ENCODE measurements at regions not wholly inside any gene's neighbourhood (a gene's known extent, or its start where the extent isn't known, plus 50 kb on each side); places are given as distances from the start of the nearest gene placed in this dataset.
"Not testable (repeated sequence)": the region's sequence is repeated elsewhere in the genome, so short reads cannot be mapped to it uniquely, and the experiment has no call there.

DNA sequence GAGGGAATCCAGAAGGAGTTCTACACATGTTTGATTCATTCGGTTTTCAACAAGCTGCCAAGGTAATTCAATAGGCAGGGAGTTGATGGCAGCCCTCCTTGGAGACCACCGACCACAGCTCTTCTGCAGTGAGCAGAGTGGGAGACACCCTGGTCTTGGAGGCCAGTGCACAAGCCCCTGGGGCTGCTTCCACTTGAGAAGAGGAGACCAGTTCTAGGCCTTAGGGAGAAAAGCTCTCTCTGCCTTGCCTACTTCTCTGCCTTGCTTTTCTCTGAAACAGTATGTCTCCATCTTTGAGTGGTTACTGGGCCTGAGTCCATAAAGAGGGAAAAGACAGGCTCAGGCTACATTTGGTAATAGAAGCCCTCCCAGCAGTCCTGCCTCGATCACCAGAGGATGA, 671.9 kb downstream of the UQCRFS1 start:
- no peak for DNase-seq (ENCODE audit: low read depth, low spot score)
- Histone ChIP-seq H3K4me3 (ENCODE audit: insufficient read length, low read depth) (no peak overlapping the region), H3K9ac (ENCODE audit: insufficient read length, low read depth) (no peak overlapping the region), H3K4me1 (ENCODE audit: insufficient read depth, insufficient read length) (no peaks in the 10 kb centered on the region), H3K36me3 (ENCODE audit: insufficient read depth, insufficient read length, low read length) (no peaks in the 10 kb centered on the region), H3K9me3 (ENCODE audit: insufficient read depth, low read length) (peaks cover 16% of the 10 kb centered on the region), H3K27me3 (ENCODE audit: insufficient read depth, insufficient read length) (no peaks in the 10 kb centered on the region)
- TF ChIP-seq YY1 (IDR thresholded peaks at IDR 0.05; ENCODE audit: insufficient read depth, insufficient read length) (no peak), SUZ12 (IDR thresholded peaks at IDR 0.05; ENCODE audit: extremely low read depth, insufficient read depth, insufficient read length) (no peak), ZNF274 (IDR thresholded peaks at IDR 0.05; ENCODE audit: low read depth, low read length) (no peak)

GRCh38 chr19:28540385-28540784, 672.6 kb downstream of the UQCRFS1 start:
- H3K4me1 ChIP-seq (ENCODE audit: insufficient read depth, insufficient read length); H3K27me3 ChIP-seq (ENCODE audit: insufficient read depth, insufficient read length); H3K9ac ChIP-seq (ENCODE audit: insufficient read length, low read depth); H3K36me3 ChIP-seq (ENCODE audit: insufficient read depth, insufficient read length, low read length); DNase-seq (ENCODE audit: low read depth, low spot score); H3K4me3 ChIP-seq (ENCODE audit: insufficient read length, low read depth): not testable (repeated sequence)
- H3K9me3 ChIP-seq (ENCODE audit: insufficient read depth, low read length): peaks cover 16% of the 10 kb centered on the region

GRCh38 chr19:28539759-28540158, 673.2 kb downstream of the UQCRFS1 start:
- Histone ChIP-seq H3K27me3 (ENCODE audit: insufficient read depth, insufficient read length) (no peaks in the 10 kb centered on the region), H3K4me1 (ENCODE audit: insufficient read depth, insufficient read length) (no peaks in the 10 kb centered on the region), H3K4me3 (ENCODE audit: insufficient read length, low read depth) (no peak overlapping the region), H3K9ac (ENCODE audit: insufficient read length, low read depth) (no peak overlapping the region), H3K36me3 (ENCODE audit: insufficient read depth, insufficient read length, low read length) (no peaks in the 10 kb centered on the region), H3K9me3 (ENCODE audit: insufficient read depth, low read length) (peaks cover 16% of the 10 kb centered on the region)
- TF ChIP-seq YY1 (IDR thresholded peaks at IDR 0.05; ENCODE audit: insufficient read depth, insufficient read length): no peak
- no peak for TF ChIP-seq SUZ12 (IDR thresholded peaks at IDR 0.05; ENCODE audit: extremely low read depth, insufficient read depth, insufficient read length)
- TF ChIP-seq ZNF274 (IDR thresholded peaks at IDR 0.05; ENCODE audit: low read depth, low read length): no peak
- DNase-seq (ENCODE audit: low read depth, low spot score): no peak

- H3K36me3 ChIP-seq (ENCODE audit: insufficient read depth, insufficient read length, low read length); H3K4me3 ChIP-seq (ENCODE audit: insufficient read length, low read depth); H3K27me3 ChIP-seq (ENCODE audit: insufficient read depth, insufficient read length); DNase-seq (ENCODE audit: low read depth, low spot score); H3K4me1 ChIP-seq (ENCODE audit: insufficient read depth, insufficient read length); H3K9ac ChIP-seq (ENCODE audit: insufficient read length, low read depth): not testable (repeated sequence)
- peaks cover 16% of the 10 kb centered on the region for H3K9me3 ChIP-seq (ENCODE audit: insufficient read depth, low read length)
Observed at GRCh38 chr19:28538579-28538978, 674.4 kb downstream of the UQCRFS1 start.

- no peaks in the 10 kb centered on the region for H3K4me1 ChIP-seq (ENCODE audit: insufficient read depth, insufficient read length)
- TF ChIP-seq SUZ12 (IDR thresholded peaks at IDR 0.05; ENCODE audit: extremely low read depth, insufficient read depth, insufficient read length): no peak
- no peak for TF ChIP-seq ZNF274 (IDR thresholded peaks at IDR 0.05; ENCODE audit: low read depth, low read length)
- no peak for TF ChIP-seq YY1 (IDR thresholded peaks at IDR 0.05; ENCODE audit: insufficient read depth, insufficient read length)
- H3K27me3 ChIP-seq (ENCODE audit: insufficient read depth, insufficient read length): no peaks in the 10 kb centered on the region
- no peak for DNase-seq (ENCODE audit: low read depth, low spot score)
- H3K9me3 ChIP-seq (ENCODE audit: insufficient read depth, low read length): peaks cover 16% of the 10 kb centered on the region
- H3K36me3 ChIP-seq (ENCODE audit: insufficient read depth, insufficient read length, low read length): no peaks in the 10 kb centered on the region
- no peak overlapping the region for H3K4me3 ChIP-seq (ENCODE audit: insufficient read length, low read depth)
- H3K9ac ChIP-seq (ENCODE audit: insufficient read length, low read depth): no peak overlapping the region
Observed at GRCh38 chr19:28537896-28538295, 675.1 kb downstream of the UQCRFS1 start.

DNA sequence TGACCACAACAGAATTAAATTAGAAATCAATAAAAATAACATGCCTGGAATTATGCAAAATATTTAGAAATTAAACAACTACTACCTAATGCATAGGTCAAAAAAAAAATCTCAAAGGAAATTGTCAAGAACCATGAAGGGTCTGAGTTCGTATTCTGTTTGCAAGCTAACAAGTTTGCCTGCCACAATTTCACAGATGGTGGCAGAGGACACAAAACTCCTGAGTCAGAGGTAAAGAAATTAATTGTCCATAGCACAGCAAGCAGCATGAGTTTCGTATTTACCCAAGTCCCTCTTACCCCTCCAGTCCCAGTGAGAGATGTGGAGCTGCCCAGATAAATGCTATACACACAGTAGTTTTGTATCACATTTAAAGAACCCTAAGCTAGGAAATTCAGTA, 675.9 kb downstream of the UQCRFS1 start:
- no peaks in the 10 kb centered on the region for H3K4me1 ChIP-seq (ENCODE audit: insufficient read depth, insufficient read length)
- no peak overlapping the region for H3K9ac ChIP-seq (ENCODE audit: insufficient read length, low read depth)
- TF ChIP-seq ZNF274 (IDR thresholded peaks at IDR 0.05; ENCODE audit: low read depth, low read length) (no peak), SUZ12 (IDR thresholded peaks at IDR 0.05; ENCODE audit: extremely low read depth, insufficient read depth, insufficient read length) (no peak), YY1 (IDR thresholded peaks at IDR 0.05; ENCODE audit: insufficient read depth, insufficient read length) (no peak)
- H3K36me3 ChIP-seq (ENCODE audit: insufficient read depth, insufficient read length, low read length): no peaks in the 10 kb centered on the region
- H3K27me3 ChIP-seq (ENCODE audit: insufficient read depth, insufficient read length): no peaks in the 10 kb centered on the region
- H3K9me3 ChIP-seq (ENCODE audit: insufficient read depth, low read length): peaks cover 16% of the 10 kb centered on the region
- H3K4me3 ChIP-seq (ENCODE audit: insufficient read length, low read depth): no peak overlapping the region
- DNase-seq (ENCODE audit: low read depth, low spot score): no peak

DNA sequence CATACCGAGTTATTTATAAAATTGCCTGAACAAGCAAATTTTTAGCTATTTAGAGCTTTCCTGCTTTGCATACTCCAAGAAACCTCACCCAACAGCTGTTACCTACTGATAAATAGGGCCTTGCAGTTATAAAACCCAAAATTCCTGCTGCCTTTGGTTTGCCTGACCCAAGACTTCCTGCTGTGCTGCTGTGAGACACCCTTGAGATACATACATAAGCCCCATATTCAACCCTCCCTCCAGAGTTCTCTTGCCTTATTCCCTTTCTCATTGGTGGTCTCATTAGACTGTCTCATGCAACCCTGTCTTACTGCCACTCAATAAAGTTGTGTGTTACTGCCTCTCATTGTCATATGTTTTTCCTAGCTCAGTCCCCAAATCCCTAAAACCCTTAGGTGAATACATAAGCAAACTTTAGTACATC, 677.6 kb downstream of the UQCRFS1 start:
- TF ChIP-seq YY1 (IDR thresholded peaks at IDR 0.05; ENCODE audit: insufficient read depth, insufficient read length): no peak
- no peak for TF ChIP-seq ZNF274 (IDR thresholded peaks at IDR 0.05; ENCODE audit: low read depth, low read length)
- no peak for TF ChIP-seq SUZ12 (IDR thresholded peaks at IDR 0.05; ENCODE audit: extremely low read depth, insufficient read depth, insufficient read length)
- H3K4me1 ChIP-seq (ENCODE audit: insufficient read depth, insufficient read length): no peaks in the 10 kb centered on the region
- H3K9ac ChIP-seq (ENCODE audit: insufficient read length, low read depth): no peak overlapping the region
- H3K4me3 ChIP-seq (ENCODE audit: insufficient read length, low read depth): no peak overlapping the region
- H3K27me3 ChIP-seq (ENCODE audit: insufficient read depth, insufficient read length): no peaks in the 10 kb centered on the region
- no peaks in the 10 kb centered on the region for H3K36me3 ChIP-seq (ENCODE audit: insufficient read depth, insufficient read length, low read length)
- H3K9me3 ChIP-seq (ENCODE audit: insufficient read depth, low read length): peaks cover 16% of the 10 kb centered on the region
- no peak for DNase-seq (ENCODE audit: low read depth, low spot score)

DNA sequence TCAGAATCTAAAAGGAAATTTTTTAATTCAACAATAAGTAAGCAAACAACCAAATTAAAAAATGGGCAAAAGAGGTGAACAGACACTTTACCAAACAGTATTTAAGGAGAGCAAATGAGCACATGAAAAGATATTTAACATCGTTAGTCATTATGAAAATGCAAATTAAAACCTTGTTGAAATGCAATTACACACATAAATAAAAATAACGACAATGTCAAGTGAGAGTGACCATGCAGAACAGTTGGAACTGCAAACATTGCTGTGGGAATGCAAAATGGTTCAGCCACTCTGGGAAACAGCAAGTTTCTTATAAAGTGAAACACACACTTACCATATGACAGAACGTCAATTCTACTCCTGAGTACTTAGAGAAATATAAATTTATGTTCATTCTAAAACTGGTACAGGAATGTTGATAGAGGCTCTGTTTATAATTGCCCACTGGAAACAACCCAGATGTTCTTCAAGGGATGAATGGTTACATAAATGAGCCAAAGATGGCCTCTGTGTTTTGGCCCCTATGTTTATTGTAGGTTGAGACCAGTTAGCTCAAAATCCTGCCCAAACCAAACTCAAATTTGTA, 678.1 kb downstream of the UQCRFS1 start:
- no peak overlapping the region for H3K4me3 ChIP-seq (ENCODE audit: insufficient read length, low read depth)
- DNase-seq (ENCODE audit: low read depth, low spot score): no peak
- no peaks in the 10 kb centered on the region for H3K4me1 ChIP-seq (ENCODE audit: insufficient read depth, insufficient read length)
- TF ChIP-seq YY1 (IDR thresholded peaks at IDR 0.05; ENCODE audit: insufficient read depth, insufficient read length) (no peak), ZNF274 (IDR thresholded peaks at IDR 0.05; ENCODE audit: low read depth, low read length) (no peak), SUZ12 (IDR thresholded peaks at IDR 0.05; ENCODE audit: extremely low read depth, insufficient read depth, insufficient read length) (no peak)
- no peaks in the 10 kb centered on the region for H3K36me3 ChIP-seq (ENCODE audit: insufficient read depth, insufficient read length, low read length)
- no peak overlapping the region for H3K9ac ChIP-seq (ENCODE audit: insufficient read length, low read depth)
- H3K27me3 ChIP-seq (ENCODE audit: insufficient read depth, insufficient read length): no peaks in the 10 kb centered on the region
- peaks cover 16% of the 10 kb centered on the region for H3K9me3 ChIP-seq (ENCODE audit: insufficient read depth, low read length)

All from NT2/D1 (cell line).